Prostate gland (tissue), 2 donors: ENCODE measurements at regions not wholly inside any gene's neighbourhood (a gene's known extent, or its start where the extent isn't known, plus 50 kb on each side); places are given as distances from the start of the nearest gene placed in this dataset.

Source experiments
- DNase-seq: peaks from one replicate; pipeline ENCODE4 v3.0.0-alpha.2; 2019; ENCODE audit warnings: low spot score
- H3K27ac ChIP-seq, 2 donors: fragments of 200-600 bp; sonication (generic); 2 replicates each; pipeline ENCODE4 v1.5.1; 2017 to 2019
- H3K27me3 ChIP-seq: fragments of 200-600 bp; sonication (generic); replicated peaks from 2 replicates; pipeline ENCODE4 v1.5.1; 2019; ENCODE audit not compliant: insufficient read depth
- H3K36me3 ChIP-seq, 2 donors: fragments of 200-600 bp; sonication (generic); 1 replicate in 1 of 2; 2 replicates in 1 of 2; pipeline versions ENCODE4 v1.5.1 to v1.8.1; 2017 to 2019
- H3K4me1 ChIP-seq: fragments of 200-600 bp; sonication (generic); replicated peaks from 2 replicates; pipeline ENCODE4 v1.5.1; 2019
- H3K4me3 ChIP-seq, 2 donors: fragments of 200-600 bp; sonication (generic); 2 replicates each; pipeline ENCODE4 v1.5.1; 2017 to 2019
- H3K9me3 ChIP-seq: fragments of 200-600 bp; sonication (generic); 2 replicates; pipeline ENCODE4 v1.5.1; 2017
- CTCF ChIP-seq, 4 experiments: fragments of 200-600 bp in 2 of 4; fragments of 450-650 bp in 2 of 4; sonication (generic) in 2 of 4; IDR thresholded peaks; 1 replicate in 3 of 4; 2 replicates in 1 of 4; pipeline ENCODE4 v1.5.1; 2016 to 2019; ENCODE audit warnings: antibody characterized with exemption in 4 of 4, mild to moderate bottlenecking in 2 of 4, moderate library complexity in 2 of 4
- POLR2A ChIP-seq: fragments of 450-650 bp; IDR thresholded peaks from one replicate; pipeline ENCODE4 v1.6.1; 2016; ENCODE audit warnings: antibody characterized with exemption, mild to moderate bottlenecking
- POLR2AphosphoS5 ChIP-seq: sonication (generic); formaldehyde crosslinking; IDR thresholded peaks from one replicate; pipeline ENCODE4 v1.6.1; 2017; ENCODE audit warnings: antibody characterized with exemption
- WGBS: methylation state at CpG from one replicate; pipeline ENCODE4 v1.1.5; 2018; 5-methylcytosine and 5-hydroxymethylcytosine counted together
- intact Hi-C: fragments of 100-400 bp; cut with DNase I; formaldehyde crosslinking; loops from one replicate; pipeline ENCODE4 v1.14.2; 2022

- no peaks in the 10 kb centered on the region for H3K36me3 ChIP-seq
- H3K9me3 ChIP-seq = no peaks in the 10 kb centered on the region
- H3K4me1 ChIP-seq = no peaks in the 10 kb centered on the region
- intact Hi-C loops = no loop called here
- DNase-seq = no peak
- no peak overlapping the region for H3K27ac ChIP-seq
- no peak for TF ChIP-seq POLR2A
- no peak for TF ChIP-seq POLR2AphosphoS5
- no peak for TF ChIP-seq CTCF (IDR thresholded peaks at IDR 0.05)
- no peak overlapping the region for H3K4me3 ChIP-seq
- WGBS = 97% methylated on average over 9 of the region's 9 CpGs
- H3K27me3 ChIP-seq = no peaks in the 10 kb centered on the region
These were observed 379.4 kb upstream of the TNRC6C start for GRCh38 chr17:77579131-77579530.

GRCh38 chr17:77579682-77580081 is 378.8 kb upstream of the TNRC6C start:
- H3K36me3 ChIP-seq = no peaks in the 10 kb centered on the region
- H3K4me1 ChIP-seq = no peaks in the 10 kb centered on the region
- no peak overlapping the region for H3K4me3 ChIP-seq
- no peaks in the 10 kb centered on the region for H3K9me3 ChIP-seq
- H3K27me3 ChIP-seq = no peaks in the 10 kb centered on the region
- TF ChIP-seq POLR2A (no peak), CTCF (IDR thresholded peaks at IDR 0.05) (no peak), POLR2AphosphoS5 (no peak)
- intact Hi-C loops = no loop called here
- WGBS = 66% methylated on average over 6 of the region's 6 CpGs
- no peak for DNase-seq
- no peak overlapping the region for H3K27ac ChIP-seq

- no peak for DNase-seq
- H3K27ac ChIP-seq = no peak overlapping the region
- H3K27me3 ChIP-seq = no peaks in the 10 kb centered on the region
- WGBS = 72% methylated on average over 8 of the region's 8 CpGs
- no peaks in the 10 kb centered on the region for H3K4me1 ChIP-seq
- TF ChIP-seq CTCF (IDR thresholded peaks at IDR 0.05) (no peak), POLR2AphosphoS5 (no peak), POLR2A (no peak)
- H3K36me3 ChIP-seq = no peaks in the 10 kb centered on the region
- H3K9me3 ChIP-seq = no peaks in the 10 kb centered on the region
- intact Hi-C loops = no loop called here
- no peak overlapping the region for H3K4me3 ChIP-seq
These were observed 377.8 kb upstream of the TNRC6C start for GRCh38 chr17:77580531-77581270.

- no peak for DNase-seq
- intact Hi-C loops = no loop called here
- 72% methylated on average over 2 of the region's 2 CpGs for WGBS
- Histone ChIP-seq H3K36me3 (no peaks in the 10 kb centered on the region), H3K27me3 (no peaks in the 10 kb centered on the region), H3K9me3 (no peaks in the 10 kb centered on the region), H3K4me1 (no peaks in the 10 kb centered on the region), H3K27ac (no peak overlapping the region), H3K4me3 (no peak overlapping the region)
- TF ChIP-seq CTCF (IDR thresholded peaks at IDR 0.05) (no peak), POLR2AphosphoS5 (no peak), POLR2A (no peak)
These were observed 377.0 kb upstream of the TNRC6C start for GRCh38 chr17:77581480-77581879.

- no peak for DNase-seq
- H3K4me3 ChIP-seq = no peak overlapping the region
These were observed 373.2 kb upstream of the TNRC6C start for GRCh38 chr17:77585142-77585860.

More at GRCh38 chr17:77585142-77585860, 373.2 kb upstream of the TNRC6C start:
- Histone ChIP-seq H3K27me3 (no peaks in the 10 kb centered on the region), H3K27ac (no peak overlapping the region), H3K36me3 (no peaks in the 10 kb centered on the region), H3K4me1 (no peaks in the 10 kb centered on the region), H3K9me3 (no peaks in the 10 kb centered on the region)
- TF ChIP-seq POLR2AphosphoS5 = no peak
- no peak for TF ChIP-seq CTCF (IDR thresholded peaks at IDR 0.05)
- TF ChIP-seq POLR2A = no peak
- WGBS = 67% methylated on average over 9 of the region's 9 CpGs
- intact Hi-C loops = no loop called here
